Upper lobe of left lung (tissue), 4 donors: ENCODE measurements at regions not wholly inside any gene's neighbourhood (a gene's known extent, or its start where the extent isn't known, plus 50 kb on each side); places are given as distances from the start of the nearest gene placed in this dataset.

Source experiments
- EP300 ChIP-seq, 4 donors: sonication (generic); formaldehyde crosslinking; IDR thresholded peaks; one replicate each; pipeline ENCODE4 v1.5.1; 2017; ENCODE audit warnings: antibody characterized with exemption in 4 of 4, control low read depth in 2 of 4
- POLR2A ChIP-seq, 4 donors: fragments of 450-650 bp; IDR thresholded peaks; one replicate each; pipeline ENCODE4 v1.5.1; 2016 to 2017; ENCODE audit warnings: antibody characterized with exemption in 4 of 4, mild to moderate bottlenecking in 2 of 4
- POLR2AphosphoS5 ChIP-seq, 2 donors: sonication (generic); formaldehyde crosslinking; IDR thresholded peaks; one replicate each; pipeline ENCODE4 v1.5.1; 2017; ENCODE audit warnings: antibody characterized with exemption in 2 of 2
- TF ChIP-seq, protein P1 (sequence below), 6 experiments: fragments of 450-650 bp in 4 of 6; fragments of 200-600 bp in 2 of 6; sonication (generic) in 2 of 6; IDR thresholded peaks; one replicate each; pipeline ENCODE4 v1.5.1; 2016 to 2019; ENCODE audit warnings: antibody characterized with exemption in 6 of 6

- TF ChIP-seq POLR2AphosphoS5 (IDR thresholded peaks at IDR 0.05) (no peak), POLR2A (IDR thresholded peaks at IDR 0.05) (no peak), EP300 (IDR thresholded peaks at IDR 0.05) (no peak)
- TF ChIP-seq, protein P1, sequence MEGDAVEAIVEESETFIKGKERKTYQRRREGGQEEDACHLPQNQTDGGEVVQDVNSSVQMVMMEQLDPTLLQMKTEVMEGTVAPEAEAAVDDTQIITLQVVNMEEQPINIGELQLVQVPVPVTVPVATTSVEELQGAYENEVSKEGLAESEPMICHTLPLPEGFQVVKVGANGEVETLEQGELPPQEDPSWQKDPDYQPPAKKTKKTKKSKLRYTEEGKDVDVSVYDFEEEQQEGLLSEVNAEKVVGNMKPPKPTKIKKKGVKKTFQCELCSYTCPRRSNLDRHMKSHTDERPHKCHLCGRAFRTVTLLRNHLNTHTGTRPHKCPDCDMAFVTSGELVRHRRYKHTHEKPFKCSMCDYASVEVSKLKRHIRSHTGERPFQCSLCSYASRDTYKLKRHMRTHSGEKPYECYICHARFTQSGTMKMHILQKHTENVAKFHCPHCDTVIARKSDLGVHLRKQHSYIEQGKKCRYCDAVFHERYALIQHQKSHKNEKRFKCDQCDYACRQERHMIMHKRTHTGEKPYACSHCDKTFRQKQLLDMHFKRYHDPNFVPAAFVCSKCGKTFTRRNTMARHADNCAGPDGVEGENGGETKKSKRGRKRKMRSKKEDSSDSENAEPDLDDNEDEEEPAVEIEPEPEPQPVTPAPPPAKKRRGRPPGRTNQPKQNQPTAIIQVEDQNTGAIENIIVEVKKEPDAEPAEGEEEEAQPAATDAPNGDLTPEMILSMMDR (IDR thresholded peaks at IDR 0.05), result no peak
These were observed 123.4 kb upstream of the TSPAN5 start for GRCh38 chr4:98781641-98782357.
